WERI-Rb-1 (cell line): ENCODE measurements at regions not wholly inside any gene's neighbourhood (a gene's known extent, or its start where the extent isn't known, plus 50 kb on each side); places are given as distances from the start of the nearest gene placed in this dataset.
A peak's percentile ranks its signal among the peaks of the same experiment; 100 is the strongest.
"Not testable (repeated sequence)": the region's sequence is repeated elsewhere in the genome, so short reads cannot be mapped to it uniquely, and the experiment has no call there.

Source experiments
- DNase-seq: peaks from one replicate; pipeline ENCODE4 v3.0.0-alpha.2; 2020
- H3K27ac ChIP-seq: fragments of 250-450 bp; sonication (Bioruptor Pico); 2 replicates; pipeline ENCODE4 v1.5.1; 2020; ENCODE audit warnings: mild to moderate bottlenecking, moderate library complexity
- H3K27me3 ChIP-seq: fragments of 250-450 bp; sonication (Bioruptor Pico); 2 replicates; pipeline ENCODE4 v1.5.1; 2021; ENCODE audit warnings: mild to moderate bottlenecking, low read depth, moderate library complexity; ENCODE audit not compliant: insufficient read depth, severe bottlenecking
- H3K36me3 ChIP-seq: fragments of 250-450 bp; sonication (Bioruptor Pico); 2 replicates; pipeline ENCODE4 v1.5.1; 2020; ENCODE audit warnings: mild to moderate bottlenecking, moderate library complexity
- H3K4me3 ChIP-seq: 2 replicates; pipeline ENCODE4 v1.5.1; 2011; ENCODE audit warnings: low read depth, mild to moderate bottlenecking, control low read depth, low read length
- H3K9me3 ChIP-seq: fragments of 250-450 bp; sonication (Bioruptor Pico); 2 replicates; pipeline ENCODE4 v1.5.1; 2021; ENCODE audit warnings: mild to moderate bottlenecking, moderate library complexity; ENCODE audit not compliant: severe bottlenecking
- CTCF ChIP-seq: IDR thresholded peaks from 2 replicates; pipeline ENCODE4 v1.5.1; 2011; ENCODE audit warnings: low read depth, mild to moderate bottlenecking, control low read depth, inconsistent platforms, low read length

- Histone ChIP-seq H3K9me3 (no peaks in the 10 kb centered on the region), H3K27me3 (no peaks in the 10 kb centered on the region), H3K36me3 (no peaks in the 10 kb centered on the region), H3K4me3 (no peak overlapping the region), H3K27ac (no peak overlapping the region)
- TF ChIP-seq CTCF: no peak
- no peak for DNase-seq
Observed at GRCh38 chr14:63147018-63147417, 57.2 kb upstream of the RHOJ start.

GRCh38 chr14:63134801-63135200 is 69.4 kb upstream of the RHOJ start:
- no peak for DNase-seq
- peak; percentile 26; the same call in 1 of the 2 replicates for TF ChIP-seq CTCF
- no peaks in the 10 kb centered on the region for H3K9me3 ChIP-seq
- H3K27ac ChIP-seq: no peak overlapping the region
- H3K27me3 ChIP-seq: no peaks in the 10 kb centered on the region
- H3K36me3 ChIP-seq: no peaks in the 10 kb centered on the region
- H3K4me3 ChIP-seq: no peak overlapping the region

- no peaks in the 10 kb centered on the region for H3K9me3 ChIP-seq
- no peaks in the 10 kb centered on the region for H3K36me3 ChIP-seq
- no peaks in the 10 kb centered on the region for H3K27me3 ChIP-seq
- no peak overlapping the region for H3K4me3 ChIP-seq
- no peak for DNase-seq
- no peak overlapping the region for H3K27ac ChIP-seq
- TF ChIP-seq CTCF: no peak
Observed at GRCh38 chr14:63130531-63130930, 73.7 kb upstream of the RHOJ start.

- not testable (repeated sequence) for H3K36me3 ChIP-seq, DNase-seq, H3K9me3 ChIP-seq, H3K27ac ChIP-seq, H3K27me3 ChIP-seq, H3K4me3 ChIP-seq
Observed at GRCh38 chr14:63106487-63106886, 61.2 kb upstream of the KCNH5 start.

- TF ChIP-seq CTCF: no peak
- no peaks in the 10 kb centered on the region for H3K27me3 ChIP-seq
- H3K4me3 ChIP-seq: no peak overlapping the region
- no peak overlapping the region for H3K27ac ChIP-seq
- DNase-seq: no peak
- no peaks in the 10 kb centered on the region for H3K36me3 ChIP-seq
- no peaks in the 10 kb centered on the region for H3K9me3 ChIP-seq
Observed at GRCh38 chr14:63100552-63100951, 55.3 kb upstream of the KCNH5 start.

GRCh38 chr14:63096186-63096585 is 50.9 kb upstream of the KCNH5 start:
- Histone ChIP-seq H3K36me3 (no peaks in the 10 kb centered on the region), H3K9me3 (no peaks in the 10 kb centered on the region), H3K27me3 (no peaks in the 10 kb centered on the region), H3K4me3 (no peak overlapping the region), H3K27ac (no peak overlapping the region)
- TF ChIP-seq CTCF: no peak
- DNase-seq: no peak
